Activated CD4-positive, alpha-beta T cell treated with anti-CD3 and anti-CD28 coated beads, Interleukin-2, amount 50 U/mL, for 1 hour (primary cell): ENCODE measurements at regions not wholly inside any gene's neighbourhood (a gene's known extent, or its start where the extent isn't known, plus 50 kb on each side); places are given as distances from the start of the nearest gene placed in this dataset.
"Not testable (repeated sequence)": the region's sequence is repeated elsewhere in the genome, so short reads cannot be mapped to it uniquely, and the experiment has no call there.

Experiments
- DNase-seq: peaks from one replicate; pipeline ENCODE4 v3.0.0-alpha.2; 2020

- DNase-seq = no peak
Observed at GRCh38 chr2:143940720-143941119, 579.2 kb downstream of the ZEB2 start.

- no peak for DNase-seq
Observed at GRCh38 chr2:143939626-143940330, 580.1 kb downstream of the ZEB2 start.

DNA sequence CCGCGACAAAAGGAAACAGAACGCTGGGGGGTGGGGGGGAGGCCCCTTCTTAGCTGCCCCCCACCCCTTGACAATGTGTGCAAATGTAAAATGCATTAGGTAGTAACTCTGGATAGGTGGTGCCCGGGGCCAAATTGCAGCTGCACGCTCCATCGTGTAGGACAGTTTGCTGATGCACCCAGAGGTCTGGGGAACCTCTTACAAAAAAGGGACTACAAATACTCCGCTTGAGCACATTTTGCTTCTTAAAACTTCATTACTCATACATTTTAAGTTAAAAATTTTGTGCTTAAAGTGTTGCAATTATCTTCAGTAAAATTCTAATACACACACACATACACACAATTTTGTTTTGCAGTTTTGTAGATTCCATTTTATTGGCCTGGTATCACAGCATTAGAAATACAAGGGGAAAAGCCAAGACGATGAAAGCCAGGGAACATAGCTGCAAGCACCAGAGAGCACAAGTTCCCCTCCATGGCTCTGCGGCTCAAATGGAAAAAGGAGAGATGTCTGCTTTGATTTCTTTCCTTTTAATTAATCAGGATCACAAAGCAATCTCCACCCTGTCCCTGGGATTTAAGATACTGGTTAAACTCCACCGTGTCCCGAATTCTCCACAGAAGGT is 582.1 kb downstream of the ZEB2 start:
- DNase-seq = no peak

DNA sequence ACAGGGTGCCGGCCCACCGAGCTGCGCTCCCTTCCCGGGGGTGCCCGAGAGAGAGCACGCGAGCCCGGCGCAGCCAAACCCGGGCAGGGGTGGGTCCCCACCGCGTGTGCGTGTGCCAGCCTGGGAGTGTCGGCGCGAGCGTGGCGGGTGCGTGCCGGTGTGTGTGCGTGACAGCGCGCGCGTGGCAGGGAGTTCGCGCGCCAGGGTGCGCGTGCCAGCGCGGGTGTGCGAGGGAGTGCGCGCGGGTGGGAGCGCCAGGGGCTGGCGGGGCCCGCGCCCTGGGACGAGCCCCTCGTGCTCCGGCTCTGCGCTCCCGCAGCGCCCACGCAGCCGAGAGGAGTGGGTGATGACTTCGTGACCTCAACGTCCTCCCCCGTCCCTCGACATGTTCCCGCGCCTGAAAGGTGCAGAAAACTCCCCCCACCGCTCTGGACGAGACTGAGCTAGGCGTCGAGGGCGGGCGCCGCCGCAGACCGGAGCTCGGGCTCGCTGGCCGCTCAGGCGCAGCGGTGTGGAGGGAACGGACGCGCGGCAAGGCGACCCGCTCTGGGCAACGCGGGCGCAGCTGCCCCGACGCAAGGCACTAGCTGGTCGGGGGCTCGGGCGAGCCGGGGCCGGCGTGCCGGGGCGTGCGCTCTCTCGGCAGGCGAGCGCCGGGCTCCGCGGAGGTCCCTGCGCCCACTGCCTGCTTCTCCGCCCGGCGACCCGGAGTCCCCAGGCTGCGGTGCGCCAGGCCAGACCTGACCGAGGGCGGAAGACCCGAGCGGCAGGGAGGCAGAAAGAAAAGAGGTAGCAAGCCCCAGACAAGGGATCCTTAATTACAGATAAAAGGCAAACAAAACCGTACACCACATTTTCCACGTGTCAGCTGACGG is 582.8 kb downstream of the ZEB2 start:
- no peak for DNase-seq

GRCh38 chr2:143936538-143936847 is 583.4 kb downstream of the ZEB2 start:
- DNase-seq = no peak

DNA sequence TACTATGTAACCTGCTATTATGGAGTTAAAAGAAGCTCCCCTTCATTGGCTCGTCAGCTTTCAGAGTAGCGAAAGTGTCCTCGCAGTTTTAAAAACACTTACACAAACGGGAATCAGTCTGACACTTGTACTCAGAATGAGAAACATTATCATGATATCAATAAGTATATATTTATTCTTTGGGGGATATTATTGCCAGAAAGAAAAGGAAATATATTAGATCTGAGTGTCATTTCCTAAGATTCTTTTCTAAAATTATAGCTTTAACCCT is 584.5 kb downstream of the ZEB2 start:
- DNase-seq = no peak

- no peak for DNase-seq
Observed at GRCh38 chr2:143934626-143935481, 585.1 kb downstream of the ZEB2 start.

DNA sequence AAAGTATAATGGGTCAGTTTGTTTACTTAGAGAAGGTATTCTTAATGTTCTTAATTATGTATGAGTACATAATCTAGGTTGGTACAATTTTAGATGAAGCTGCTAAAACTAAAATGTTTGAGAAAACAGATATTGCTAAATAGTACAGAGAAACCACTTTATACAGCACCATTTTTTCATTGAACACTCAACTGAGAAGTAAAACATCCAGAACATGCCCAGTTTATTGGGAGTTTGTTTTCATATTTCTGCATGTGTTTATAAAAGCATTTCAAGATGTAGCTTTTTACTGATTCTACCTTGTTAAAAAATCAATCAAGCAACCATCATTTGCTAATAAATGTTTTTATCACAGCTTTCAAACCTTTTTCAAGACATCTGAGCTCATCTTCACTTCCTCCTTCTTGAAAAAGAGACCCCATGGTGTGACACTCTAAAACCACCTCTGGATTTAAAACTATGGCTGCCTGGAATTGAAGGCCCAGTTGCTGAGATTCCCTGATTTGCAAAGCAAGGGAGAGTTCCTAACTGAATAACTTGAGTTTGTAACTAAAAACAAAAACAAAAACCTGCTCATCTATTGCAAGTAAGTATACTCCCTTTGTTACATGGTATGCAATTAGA is 585.9 kb downstream of the ZEB2 start:
- no peak for DNase-seq

DNA sequence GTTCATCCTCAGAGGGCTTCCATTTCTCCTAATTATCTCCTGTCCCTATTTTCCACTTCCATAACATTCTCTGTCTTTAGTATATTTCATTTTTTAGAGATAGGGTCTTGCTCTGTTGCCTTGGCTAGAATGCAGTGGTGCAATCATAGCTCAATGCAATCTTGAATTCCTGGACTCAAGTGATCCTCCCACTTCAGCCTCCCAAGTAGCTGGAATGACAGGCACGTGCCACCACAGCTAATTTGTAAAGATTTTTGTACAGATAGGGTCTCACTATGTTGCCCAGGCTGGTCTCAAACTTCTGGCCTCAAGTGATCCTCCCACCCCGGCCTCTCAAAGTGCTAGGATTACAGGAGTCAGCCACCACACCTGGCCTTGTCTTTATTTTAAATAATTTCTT is 589.0 kb downstream of the ZEB2 start:
- no peak for DNase-seq

GRCh38 chr2:143928613-143929012 is 591.3 kb downstream of the ZEB2 start:
- no peak for DNase-seq

DNA sequence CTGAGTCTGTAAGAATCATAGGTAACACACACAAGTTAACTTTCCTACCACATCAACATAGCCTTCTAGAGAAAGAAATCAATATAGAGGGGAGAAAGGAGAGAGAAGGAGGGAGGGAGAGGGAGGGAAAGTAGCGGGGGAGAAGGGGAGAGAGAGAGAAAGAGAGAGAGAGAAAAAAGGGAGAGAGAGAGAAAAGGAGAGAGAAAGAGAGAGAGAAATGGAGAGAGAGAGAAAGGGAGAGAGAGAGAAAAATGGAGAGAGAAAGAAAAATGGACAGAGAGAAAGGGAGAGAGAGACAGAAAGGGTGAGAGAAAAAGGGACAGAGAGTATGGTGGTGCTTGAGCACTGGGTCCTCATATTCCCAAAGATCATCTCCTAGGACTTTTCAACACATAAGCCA is 591.7 kb downstream of the ZEB2 start:
- no peak for DNase-seq

DNA sequence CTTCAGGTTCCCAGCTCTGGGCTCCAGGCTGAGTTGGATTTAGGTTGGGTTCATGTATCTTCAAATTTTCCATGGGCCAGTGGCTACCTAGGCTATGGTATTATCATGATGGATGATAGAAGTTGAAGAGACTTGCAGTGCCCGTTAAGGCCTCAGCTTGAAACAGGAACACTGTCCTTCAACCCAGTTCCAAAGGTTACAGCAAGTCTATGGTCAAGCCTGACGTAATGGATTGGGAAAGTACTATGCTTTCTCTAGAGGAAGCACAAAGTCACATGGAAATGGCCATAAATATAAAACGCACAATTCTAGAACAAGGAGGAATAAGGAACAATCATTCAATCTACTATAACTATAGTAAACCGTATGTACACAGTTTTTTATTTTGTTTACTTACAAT is 593.2 kb downstream of the ZEB2 start:
- no peak for DNase-seq

DNA sequence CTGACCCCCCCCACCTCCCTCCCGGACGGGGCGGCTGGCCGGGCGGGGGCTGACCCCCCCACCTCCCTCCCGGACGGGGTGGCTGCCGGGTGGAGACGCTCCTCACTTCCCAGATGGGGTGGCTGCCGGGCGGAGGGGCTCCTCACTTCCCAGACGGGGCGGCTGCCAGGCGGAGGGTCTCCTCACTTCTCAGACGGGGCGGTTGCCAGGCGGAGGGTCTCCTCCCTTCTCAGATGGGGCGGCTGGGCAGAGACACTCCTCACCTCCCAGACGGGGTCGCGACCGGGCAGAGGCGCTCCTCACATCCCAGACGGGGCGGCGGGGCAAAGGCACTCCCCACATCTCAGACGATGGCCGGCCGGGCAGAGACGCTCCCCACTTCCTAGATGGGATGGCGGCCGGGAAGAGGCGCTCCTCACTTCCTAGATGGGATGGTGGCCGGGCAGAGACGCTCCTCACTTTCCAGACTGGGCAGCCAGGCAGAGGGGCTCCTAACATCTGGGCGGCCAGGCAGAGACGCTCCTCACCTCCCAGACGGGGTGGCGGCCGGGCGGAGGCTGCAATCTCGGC is 597.6 kb downstream of the ZEB2 start:
- DNase-seq = not testable (repeated sequence)

- no peak for DNase-seq
Observed at GRCh38 chr2:143918465-143918989, 601.4 kb downstream of the ZEB2 start.

DNA sequence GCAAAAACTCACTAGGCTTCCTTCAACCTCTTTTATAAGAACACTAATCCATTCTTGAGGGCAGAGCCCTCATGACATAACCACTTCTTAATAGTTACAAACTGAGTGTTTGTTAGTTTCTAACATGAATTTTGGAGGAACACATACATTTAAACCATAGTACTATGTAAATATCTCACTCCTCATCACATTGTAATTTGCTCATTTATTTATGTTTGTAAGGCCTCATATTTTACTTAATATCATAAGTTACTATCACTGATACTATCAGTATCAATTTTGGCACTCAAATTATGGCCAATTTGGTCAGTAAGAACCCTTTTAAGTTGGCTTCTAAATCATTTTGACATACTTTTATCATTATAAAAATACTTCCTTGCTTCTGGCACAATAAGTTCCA is 603.1 kb downstream of the ZEB2 start:
- no peak for DNase-seq

DNA sequence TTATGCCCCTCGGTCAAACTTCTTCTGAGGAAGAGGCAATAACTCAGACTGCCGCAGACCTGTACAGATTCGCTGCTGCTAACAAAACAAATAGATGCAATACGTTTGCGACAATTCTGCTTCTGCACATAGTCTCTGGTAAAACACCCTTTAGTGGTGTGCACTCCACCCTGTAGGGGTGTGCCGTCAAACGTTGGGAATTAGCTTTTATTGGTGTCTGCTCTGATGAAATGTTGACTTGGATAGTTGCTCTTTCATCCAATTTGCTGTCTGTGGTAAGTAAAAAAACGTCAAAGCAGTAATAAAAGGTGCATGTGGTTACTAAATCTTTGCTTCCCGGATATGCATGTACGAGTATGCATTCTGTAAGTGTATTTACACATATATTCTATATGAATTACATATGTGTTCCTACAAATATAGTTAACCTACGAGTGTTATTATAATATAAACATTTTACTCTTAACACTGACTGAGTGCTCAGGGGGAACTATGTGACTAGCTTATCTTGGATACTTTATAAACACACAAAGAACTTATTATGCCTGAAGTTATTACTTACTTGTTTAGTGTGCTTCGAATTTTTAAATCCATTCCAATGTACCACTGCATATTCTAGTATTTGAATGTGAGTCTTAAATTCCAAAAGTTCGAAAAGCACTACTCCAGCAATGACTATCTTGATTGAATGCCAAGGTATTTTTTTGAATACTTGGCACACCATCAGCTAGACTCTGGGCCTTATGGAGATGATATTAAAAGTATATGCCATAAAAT is 610.2 kb downstream of the ZEB2 start:
- DNase-seq = no peak

GRCh38 chr2:143908843-143909242 is 611.1 kb downstream of the ZEB2 start:
- no peak for DNase-seq

GRCh38 chr2:143907801-143908200 is 612.1 kb downstream of the ZEB2 start:
- DNase-seq = no peak

DNA sequence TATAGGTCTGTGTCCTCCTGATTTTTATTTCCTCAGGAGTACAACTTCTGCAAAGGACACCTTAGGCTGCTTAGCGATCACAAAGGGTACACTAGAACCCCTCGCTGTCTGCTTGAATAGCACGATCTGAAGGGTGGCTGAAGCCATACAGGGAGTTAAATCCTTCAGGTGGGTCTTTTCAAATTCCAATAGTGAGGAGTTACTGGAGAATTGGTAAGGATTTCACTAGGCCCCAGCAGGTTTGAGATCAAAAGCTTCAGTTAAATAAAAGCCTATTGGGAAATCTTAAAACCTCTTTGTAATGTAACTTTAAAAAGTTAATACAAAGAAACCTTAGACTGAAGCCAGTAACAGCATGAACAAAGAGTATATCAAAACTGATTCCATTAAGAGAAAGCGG is 613.1 kb downstream of the ZEB2 start:
- DNase-seq = no peak

- no peak for DNase-seq
Observed at GRCh38 chr2:143905587-143905986, 614.3 kb downstream of the ZEB2 start.

DNA sequence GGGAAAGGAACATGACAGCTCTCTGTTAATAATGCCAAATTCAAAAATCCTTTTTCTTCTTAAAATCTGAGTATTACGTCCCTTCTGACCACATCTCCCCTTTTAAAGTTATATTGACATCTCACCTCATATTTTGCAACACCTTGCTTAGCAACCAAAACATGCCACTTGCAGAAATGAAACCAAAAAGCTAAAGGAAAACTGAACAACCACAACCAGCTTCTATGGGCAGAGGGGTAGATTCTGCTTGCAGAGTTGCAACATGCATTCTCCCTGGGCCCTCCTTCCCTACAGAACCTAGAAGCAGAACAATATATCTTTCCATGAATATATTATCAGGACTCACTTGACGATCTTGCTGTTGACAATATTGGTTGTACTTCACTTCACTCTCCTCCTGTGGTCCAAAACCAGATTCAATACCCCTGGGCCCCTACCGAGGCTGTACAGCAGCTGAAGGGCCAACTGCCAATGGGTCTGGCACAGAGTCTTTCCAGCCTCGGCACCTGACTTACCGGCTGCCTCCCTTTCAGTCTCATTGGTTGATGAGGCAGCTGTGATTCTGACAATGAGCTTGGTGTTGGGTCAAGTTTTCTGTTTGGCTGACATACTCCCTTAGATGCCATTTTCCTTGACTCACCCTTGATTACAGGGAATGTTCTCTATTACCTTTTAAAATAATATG is 616.6 kb downstream of the ZEB2 start:
- DNase-seq = no peak
